CD4-positive, alpha-beta T cell treated with Interleukin-4 for 1 hour (primary cell): ENCODE measurements at regions not wholly inside any gene's neighbourhood (a gene's known extent, or its start where the extent isn't known, plus 50 kb on each side); places are given as distances from the start of the nearest gene placed in this dataset.
"Not testable (repeated sequence)": the region's sequence is repeated elsewhere in the genome, so short reads cannot be mapped to it uniquely, and the experiment has no call there.

Experiments
- DNase-seq, 2 donors: peaks; one replicate each; pipeline ENCODE4 v3.0.0-alpha.2; 2020 to 2022

- no peak for DNase-seq
Observed at GRCh38 chr1:196088541-196088940, 519.7 kb downstream of the KCNT2 start.

DNA sequence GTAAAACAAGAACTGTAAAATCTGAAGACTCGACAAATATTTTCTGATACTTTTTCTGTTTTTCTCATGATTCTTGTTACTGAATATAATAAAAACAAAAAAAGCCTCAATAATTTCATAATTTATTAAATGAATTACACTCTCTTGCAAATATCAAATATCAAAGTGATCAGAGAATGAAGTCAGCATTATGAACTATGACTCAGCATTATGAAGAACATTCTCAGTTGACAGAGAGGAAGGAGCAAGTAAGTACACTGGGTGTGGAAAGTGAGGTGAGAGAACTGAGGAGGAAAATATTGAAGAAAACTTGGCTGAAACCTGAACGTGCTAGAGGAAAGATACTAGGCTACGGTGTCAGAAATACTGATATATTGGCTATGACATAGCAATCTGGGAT, 529.5 kb downstream of the KCNT2 start:
- no peak for DNase-seq

DNA sequence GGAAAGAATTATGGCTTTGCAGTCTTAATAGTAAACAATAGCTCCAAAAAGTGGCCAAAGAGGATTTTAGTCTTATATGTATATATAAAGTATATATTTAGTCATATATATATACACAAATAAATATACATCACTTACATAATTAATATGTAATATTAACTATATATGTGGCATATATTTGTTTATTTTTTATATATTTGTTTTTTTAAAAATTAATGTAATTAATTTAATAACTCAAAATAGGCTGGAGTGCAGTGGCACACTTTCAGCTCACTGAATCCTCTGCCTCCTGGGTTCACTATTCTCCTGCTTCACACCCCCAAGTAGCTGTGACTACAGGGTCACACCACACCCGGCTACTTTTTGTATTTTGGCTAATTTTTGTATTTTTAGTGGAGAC, 532.6 kb downstream of the KCNT2 start:
- DNase-seq: no peak

- DNase-seq: no peak
Observed at GRCh38 chr1:196074182-196074581, 534.1 kb downstream of the KCNT2 start.

- DNase-seq: no peak
Observed at GRCh38 chr1:196071447-196071846, 536.8 kb downstream of the KCNT2 start.

- DNase-seq: no peak
Observed at GRCh38 chr1:196070940-196071339, 537.3 kb downstream of the KCNT2 start.

DNA sequence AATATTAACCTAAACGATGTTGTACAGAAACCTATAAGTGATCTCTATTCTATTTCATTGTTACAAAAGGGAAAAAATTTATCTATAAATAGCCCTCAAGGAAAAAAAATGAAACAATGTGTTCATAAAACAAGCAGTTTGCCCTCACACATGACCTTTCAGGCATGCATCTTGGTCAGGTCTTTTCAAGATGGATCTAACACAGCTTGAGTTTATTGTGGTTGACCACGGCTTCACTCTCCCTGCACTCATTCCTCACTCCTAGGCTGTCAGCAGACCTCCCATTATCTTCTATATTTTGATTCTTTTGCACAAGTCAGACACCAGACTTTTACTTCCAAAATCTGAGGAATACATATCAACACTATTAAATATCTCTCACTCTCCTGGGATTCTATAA, 544.3 kb downstream of the KCNT2 start:
- DNase-seq: no peak

GRCh38 chr1:196063294-196063693, 544.9 kb downstream of the KCNT2 start:
- DNase-seq: no peak

DNA sequence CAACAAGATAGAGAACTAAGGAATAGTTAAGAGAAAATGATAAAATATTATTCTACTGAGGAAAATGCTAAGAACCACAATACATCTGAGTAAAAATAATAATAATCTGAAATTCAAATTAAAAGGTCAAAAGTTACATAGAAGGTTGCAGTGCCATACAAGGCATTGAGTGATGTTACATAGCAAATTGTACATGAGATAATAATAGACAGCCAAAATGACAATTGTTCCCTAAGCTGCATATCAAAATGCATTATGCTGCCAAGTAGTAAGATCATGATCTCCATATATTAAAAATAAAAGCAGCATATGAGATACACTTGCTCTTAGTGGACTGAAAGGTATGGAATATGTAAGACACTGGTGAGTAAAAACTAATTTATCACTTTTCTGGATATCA, 547.7 kb downstream of the KCNT2 start:
- DNase-seq: no peak

GRCh38 chr1:196059210-196059609, 549.0 kb downstream of the KCNT2 start:
- no peak for DNase-seq

- no peak for DNase-seq
Observed at GRCh38 chr1:196056966-196057365, 551.3 kb downstream of the KCNT2 start.

DNA sequence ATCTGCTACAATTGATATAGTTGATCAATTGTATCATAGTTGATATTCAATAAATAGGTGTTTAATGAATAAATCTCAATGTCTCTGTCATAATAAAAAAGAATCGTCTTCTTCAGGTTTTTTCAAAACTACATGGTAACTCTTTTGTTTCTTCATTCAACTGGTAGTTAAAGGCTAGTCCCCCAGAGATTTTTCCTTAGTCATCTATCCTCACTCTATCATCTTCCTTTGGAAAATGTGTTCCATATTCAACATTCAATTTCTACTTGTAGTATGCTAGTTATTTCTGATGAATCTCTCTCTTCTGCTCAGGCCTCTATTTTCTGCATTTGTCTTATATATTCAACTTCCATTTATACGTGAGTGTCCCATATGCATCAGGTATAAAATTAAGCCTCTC, 558.8 kb downstream of the KCNT2 start:
- DNase-seq: no peak

DNA sequence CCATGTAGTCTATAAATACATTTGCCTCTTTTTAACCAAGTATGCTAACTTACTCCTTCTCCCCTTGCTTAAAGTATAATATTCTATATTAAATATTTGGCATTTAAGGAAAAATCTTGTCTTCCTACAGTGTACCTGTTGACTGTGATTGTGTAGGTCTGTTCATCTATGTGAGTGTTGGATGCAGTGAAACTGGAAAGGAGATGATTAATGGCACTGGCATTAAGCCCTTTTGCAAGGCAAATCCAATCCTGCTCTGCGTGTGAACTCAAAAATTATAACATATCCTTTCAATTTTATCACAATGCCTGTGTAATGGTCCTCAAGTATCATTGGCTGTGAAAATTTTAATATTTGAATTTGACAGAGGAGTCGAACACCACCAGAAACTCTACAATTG, 565.0 kb downstream of the KCNT2 start:
- DNase-seq: no peak

DNA sequence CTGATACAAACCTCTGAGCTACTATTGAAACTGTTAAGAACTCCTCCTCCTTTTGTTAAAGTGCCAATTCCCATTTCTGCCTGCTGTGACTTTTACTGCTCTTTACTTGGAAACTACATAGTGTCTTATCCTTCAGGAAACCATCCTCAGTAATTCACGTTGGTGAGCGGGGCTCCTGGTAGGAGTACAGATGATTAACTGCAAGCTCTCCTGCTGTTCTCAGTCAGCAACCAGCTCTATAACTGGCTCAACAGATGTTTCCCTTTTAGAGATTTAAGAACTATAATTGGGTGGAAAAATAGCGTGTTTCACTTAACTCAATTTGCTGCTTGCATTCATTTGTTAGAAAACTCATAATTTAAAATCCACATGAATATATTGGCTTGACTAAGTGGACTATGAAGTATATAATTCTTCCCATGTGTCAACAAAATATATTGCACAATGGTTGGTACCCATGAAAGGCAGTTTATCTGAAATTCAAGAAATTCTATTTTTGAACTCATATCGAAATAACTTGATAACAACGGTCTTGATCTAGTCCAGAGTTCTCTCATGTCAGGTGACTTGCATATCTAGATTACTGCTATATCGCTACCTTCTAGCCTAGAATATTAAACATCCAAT, 574.0 kb downstream of the KCNT2 start:
- no peak for DNase-seq

DNA sequence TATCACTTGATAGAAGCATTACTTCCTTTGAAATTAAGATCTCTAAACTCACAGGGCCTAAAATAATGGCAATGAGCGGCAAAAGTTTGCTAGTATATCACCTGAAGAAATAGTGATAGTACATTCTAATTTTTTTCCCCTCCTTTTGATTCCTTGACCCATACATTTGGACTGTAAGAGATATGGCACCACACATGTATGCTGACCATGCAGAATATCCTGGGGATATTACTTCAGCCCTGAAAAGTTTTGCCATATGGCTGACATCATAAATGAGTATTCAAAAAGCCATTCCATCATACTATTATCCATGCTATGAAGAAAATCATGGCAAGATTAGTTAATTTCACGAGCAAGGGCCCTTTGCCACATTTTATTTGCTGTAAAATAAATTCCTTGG, 576.9 kb downstream of the KCNT2 start:
- not testable (repeated sequence) for DNase-seq

- no peak for DNase-seq
Observed at GRCh38 chr1:196030455-196030854, 577.8 kb downstream of the KCNT2 start.

DNA sequence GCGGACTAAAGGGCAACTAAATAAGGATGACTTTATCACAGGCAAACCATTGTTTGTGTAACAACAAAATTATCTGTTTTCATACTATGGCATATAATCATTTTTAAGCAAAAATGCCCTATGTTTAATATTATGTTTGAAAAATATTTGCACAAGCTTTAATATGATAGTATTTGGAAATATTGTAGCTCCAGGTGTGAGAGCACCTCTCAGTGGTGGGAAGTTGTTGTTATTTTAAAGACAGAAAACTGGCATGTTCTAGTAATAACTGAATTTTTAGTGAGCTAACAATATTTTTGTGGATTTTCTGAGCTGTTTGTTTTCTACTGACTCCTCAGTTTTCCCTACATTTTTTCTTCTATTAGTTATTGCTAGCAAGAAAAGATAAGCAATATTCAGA, 578.8 kb downstream of the KCNT2 start:
- DNase-seq: no peak

DNA sequence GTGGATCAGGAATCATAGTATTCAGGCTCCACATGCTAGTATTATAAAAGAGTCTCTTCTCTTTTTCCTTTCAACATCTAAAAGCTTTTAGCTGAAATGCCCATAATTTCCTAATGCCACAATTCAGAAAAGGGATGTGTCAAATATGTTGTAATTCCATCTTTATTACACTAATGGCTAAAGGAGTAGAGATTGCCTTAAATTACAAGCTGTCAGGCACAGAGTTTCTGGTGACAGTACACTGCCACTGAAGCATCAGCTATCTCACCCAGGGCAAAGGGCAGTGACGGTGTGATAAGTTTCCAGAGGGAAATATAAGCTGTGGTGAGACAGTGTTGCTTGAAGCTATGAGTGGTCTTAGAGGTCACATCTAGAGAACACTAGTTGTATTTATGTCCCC, 581.1 kb downstream of the KCNT2 start:
- no peak for DNase-seq

DNA sequence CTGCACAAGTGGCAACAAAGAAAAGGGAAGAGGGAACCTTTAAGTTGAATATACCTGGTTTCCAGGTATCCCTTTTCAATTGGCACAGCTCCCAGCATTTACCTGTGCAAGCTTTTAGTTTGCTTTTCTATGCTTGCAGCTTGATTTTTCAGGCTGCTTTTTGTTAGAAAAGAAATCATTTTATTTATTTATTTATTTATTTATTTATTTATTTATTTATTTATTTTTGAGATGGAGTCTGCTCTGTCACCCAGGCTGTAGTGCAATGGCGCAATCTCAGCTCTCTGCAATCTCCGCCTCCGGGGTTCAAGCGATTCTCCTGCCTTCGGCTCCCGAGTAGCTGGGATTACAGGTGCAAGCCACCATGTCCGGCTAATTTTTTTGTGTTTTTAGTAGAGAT, 587.1 kb downstream of the KCNT2 start:
- DNase-seq: not testable (repeated sequence)

- no peak for DNase-seq
Observed at GRCh38 chr1:196009362-196009761, 598.9 kb downstream of the KCNT2 start.

DNA sequence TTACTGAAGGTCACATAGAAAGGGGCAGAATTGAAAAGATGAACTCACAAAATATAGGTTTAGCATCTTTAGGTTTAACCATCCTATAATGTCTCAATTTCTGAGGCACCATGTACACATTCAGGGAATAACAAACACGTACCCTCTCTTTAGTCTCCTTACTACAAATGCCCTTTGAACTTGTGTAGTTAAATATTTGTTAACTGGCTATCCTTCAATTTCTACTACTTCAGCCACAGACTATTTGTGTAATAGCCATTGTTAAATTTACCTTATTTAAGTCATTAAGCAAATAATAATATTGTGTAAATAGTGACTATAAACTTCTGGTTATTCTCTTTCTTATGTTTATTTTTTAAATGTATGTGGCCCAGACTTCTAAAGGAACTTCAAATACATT, 600.5 kb downstream of the KCNT2 start:
- DNase-seq: no peak

GRCh38 chr1:196005426-196005825, 602.8 kb downstream of the KCNT2 start:
- DNase-seq: no peak

GRCh38 chr1:196004388-196004787, 603.9 kb downstream of the KCNT2 start:
- DNase-seq: not testable (repeated sequence)

DNA sequence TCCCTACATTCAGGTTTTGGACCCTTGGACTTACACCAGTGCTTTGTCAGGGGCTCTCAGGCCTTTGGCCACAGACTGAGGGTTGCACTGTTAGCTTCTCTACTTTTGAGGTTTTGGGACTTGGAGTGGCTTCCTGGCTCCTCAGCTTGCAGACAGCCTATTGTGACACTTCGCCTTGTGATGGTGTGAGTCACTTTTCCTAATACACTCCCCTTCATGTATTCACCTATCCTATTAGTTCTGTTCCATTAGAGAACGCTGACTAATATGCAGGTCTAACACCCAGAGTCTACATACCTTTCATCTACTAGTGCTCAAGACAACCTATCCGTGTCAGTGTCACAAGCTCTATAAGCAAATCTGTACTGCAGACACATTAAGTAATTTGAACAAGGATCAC, 605.3 kb downstream of the KCNT2 start:
- DNase-seq: no peak

DNA sequence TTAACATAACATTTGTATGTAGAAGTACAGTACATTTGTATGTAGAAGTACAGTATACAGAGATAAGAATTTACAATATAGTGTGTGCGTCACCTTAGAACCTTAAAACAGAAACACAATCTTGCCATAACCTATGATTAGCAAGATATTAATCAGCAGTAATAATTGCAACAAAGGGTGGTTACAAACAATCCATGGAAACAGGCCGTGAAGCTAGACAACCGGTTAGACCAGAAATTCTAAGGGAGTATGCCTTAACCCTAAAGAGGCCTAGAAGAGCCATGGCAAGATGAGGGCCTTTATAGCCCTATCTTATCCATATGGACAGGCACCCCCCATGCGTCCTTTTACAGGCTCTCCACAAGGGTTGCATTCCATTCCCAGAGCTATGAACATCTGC, 605.9 kb downstream of the KCNT2 start:
- not testable (repeated sequence) for DNase-seq

DNA sequence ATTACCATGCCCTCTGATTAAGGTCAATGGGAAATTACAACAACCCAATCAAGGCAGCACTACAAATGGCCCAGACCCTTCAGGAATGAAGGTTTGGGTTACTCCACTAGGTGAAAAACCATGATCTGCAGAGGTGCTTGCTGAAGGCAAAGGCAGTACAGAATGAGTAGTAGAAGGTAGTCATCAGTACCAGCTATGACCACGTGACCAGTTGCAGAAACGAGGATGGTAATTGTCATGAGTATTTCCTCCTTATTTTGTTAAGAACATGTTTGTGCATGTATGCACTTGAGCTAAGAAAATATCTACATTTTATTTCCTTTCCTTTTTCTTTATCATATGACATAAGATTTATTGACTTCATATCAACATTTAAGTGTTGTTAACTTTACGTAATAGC, 607.1 kb downstream of the KCNT2 start:
- DNase-seq: no peak
